Ishikawa (cell line): ENCODE measurements at regions not wholly inside any gene's neighbourhood (a gene's known extent, or its start where the extent isn't known, plus 50 kb on each side); places are given as distances from the start of the nearest gene placed in this dataset.

Experiments used
- CEBPB ChIP-seq: IDR thresholded peaks from 2 replicates; pipeline ENCODE4 v1.6.1; 2012
- CREB1 ChIP-seq: IDR thresholded peaks from 2 replicates; pipeline ENCODE4 v1.6.1; 2012; ENCODE audit warnings: low read depth
- EGR1 ChIP-seq: IDR thresholded peaks from 2 replicates; pipeline ENCODE4 v1.6.1; 2012
- EP300 ChIP-seq: IDR thresholded peaks from 2 replicates; pipeline ENCODE4 v1.6.1; 2012; ENCODE audit warnings: borderline replicate concordance
- FOXM1 ChIP-seq: IDR thresholded peaks from 2 replicates; pipeline ENCODE4 v1.6.1; 2012; ENCODE audit warnings: low read depth, borderline replicate concordance
- NFIC ChIP-seq: IDR thresholded peaks from 2 replicates; pipeline ENCODE4 v1.6.1; 2012
- RAD21 ChIP-seq: IDR thresholded peaks from 2 replicates; pipeline ENCODE4 v1.6.1; 2012; ENCODE audit warnings: low read depth
- REST ChIP-seq: IDR thresholded peaks from 2 replicates; pipeline ENCODE4 v1.6.1; 2012; ENCODE audit warnings: low read depth, mild to moderate bottlenecking
- TAF1 ChIP-seq: IDR thresholded peaks from 2 replicates; pipeline ENCODE4 v1.6.1; 2012; ENCODE audit warnings: low read depth, mild to moderate bottlenecking
- TCF12 ChIP-seq: IDR thresholded peaks from 2 replicates; pipeline ENCODE4 v1.6.1; 2012; ENCODE audit warnings: low read depth
- TEAD4 ChIP-seq: IDR thresholded peaks from 2 replicates; pipeline ENCODE4 v1.6.1; 2012
- USF1 ChIP-seq: IDR thresholded peaks from 2 replicates; pipeline ENCODE4 v1.6.1; 2012
- YY1 ChIP-seq: IDR thresholded peaks from 2 replicates; pipeline ENCODE4 v1.6.1; 2012; ENCODE audit warnings: low read depth
- ZBTB7A ChIP-seq: IDR thresholded peaks from 2 replicates; pipeline ENCODE4 v1.6.1; 2012; ENCODE audit warnings: low read depth
- TF ChIP-seq, protein P1 (sequence below): IDR thresholded peaks from 2 replicates; pipeline ENCODE4 v1.6.1; 2012

- TF ChIP-seq EGR1 (no peak), ZBTB7A (no peak), NFIC (no peak), RAD21 (no peak), YY1 (no peak), CREB1 (no peak), TAF1 (no peak)
- TF ChIP-seq, protein P1, sequence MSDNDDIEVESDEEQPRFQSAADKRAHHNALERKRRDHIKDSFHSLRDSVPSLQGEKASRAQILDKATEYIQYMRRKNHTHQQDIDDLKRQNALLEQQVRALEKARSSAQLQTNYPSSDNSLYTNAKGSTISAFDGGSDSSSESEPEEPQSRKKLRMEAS: no peak
These were observed 345.3 kb downstream of the CENPW start for GRCh38 chr6:126685182-126685581.

- no peak for TF ChIP-seq REST
- TF ChIP-seq RAD21: no peak
- no peak for TF ChIP-seq FOXM1
- 0 out of 2 replicates have a peak, but pooled peaks have one; percentile 15 for TF ChIP-seq TCF12
- TF ChIP-seq NFIC: peak; percentile 43; the same call in 1 of the 2 replicates
- 0 out of 2 replicates have a peak, but pooled peaks have one; percentile 8 for TF ChIP-seq TEAD4
- TF ChIP-seq CEBPB: peak; percentile 86
- no peak for TF ChIP-seq TAF1
- TF ChIP-seq CREB1: no peak
- peak; percentile 32; the same call in 1 of the 2 replicates for TF ChIP-seq EP300
These were observed 357.2 kb downstream of the CENPW start for GRCh38 chr6:126696921-126697693.

- TF ChIP-seq USF1 (no peak), EP300 (no peak)
These were observed 358.9 kb downstream of the CENPW start for GRCh38 chr6:126698732-126699240.

GRCh38 chr6:126701676-126702560 lies 362.0 kb downstream of the CENPW start:
- TF ChIP-seq CREB1 (no peak), EGR1 (no peak), TCF12 (no peak), TEAD4 (no peak), FOXM1 (no peak), REST (no peak), ZBTB7A (no peak), USF1 (no peak), RAD21 (no peak)
- TF ChIP-seq, protein P1: no peak

DNA sequence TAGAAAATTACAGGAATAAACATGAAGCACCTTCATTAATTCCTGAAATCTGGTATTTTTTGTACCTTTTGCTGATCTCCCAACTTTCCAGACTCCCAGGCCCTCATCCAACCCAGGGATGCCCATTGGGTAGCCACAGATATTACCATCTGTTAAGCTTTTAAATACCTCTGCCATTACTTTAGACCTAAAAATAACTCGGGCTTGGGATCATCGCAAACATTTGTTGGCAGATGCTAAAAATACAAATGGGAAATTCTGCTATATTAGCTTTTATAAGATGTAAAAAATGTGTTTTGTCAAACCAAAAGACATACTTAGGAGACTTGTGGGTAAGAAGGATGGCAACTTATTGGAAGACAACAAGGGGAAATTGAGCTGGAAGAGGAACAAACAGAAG lies 376.1 kb downstream of the CENPW start:
- TF ChIP-seq ZBTB7A: no peak
- no peak for TF ChIP-seq EP300
- TF ChIP-seq REST: no peak
- TF ChIP-seq, protein P1: no peak
- no peak for TF ChIP-seq YY1
- TF ChIP-seq USF1: no peak
- TF ChIP-seq FOXM1: no peak
- no peak for TF ChIP-seq RAD21
- TF ChIP-seq NFIC: no peak
